IMR-90 (cell line): ENCODE measurements at regions not wholly inside any gene's neighbourhood (a gene's known extent, or its start where the extent isn't known, plus 50 kb on each side); places are given as distances from the start of the nearest gene placed in this dataset.
"Not testable (repeated sequence)": the region's sequence is repeated elsewhere in the genome, so short reads cannot be mapped to it uniquely, and the experiment has no call there.

Experiments used
- ATAC-seq: fragments of 200-7000 bp; cut with Tn5 transposase; 2 replicates; pipeline ENCODE4 v1.9.1; 2020; ENCODE audit warnings: low read depth, mild to moderate bottlenecking, moderate library complexity
- BruUV-seq: library from RNA; stranded (reverse); fragments of 400-500 nt; replicated peaks from 2 replicates; lab custom pipeline; 2021; lab: Mats Ljungman, UMichigan
- CTCF ChIA-PET: fragments of 300-600 bp; formaldehyde crosslinking; extraction: SDS; loops from one replicate; lab custom pipeline; 2021; ENCODE audit warnings: antibody characterized with exemption; lab: Yijun Ruan, JAX
- POLR2A ChIA-PET: fragments of 300-600 bp; sonication (Branson Sonifier 250); formaldehyde crosslinking; loops from one replicate; lab custom pipeline; 2022; ENCODE audit warnings: antibody characterized with exemption; ENCODE audit not compliant: unreplicated experiment; lab: Charles Lee
- DNase-seq: peaks from one replicate; pipeline ENCODE4 v3.0.0; 2013
- H2AFZ ChIP-seq: replicated peaks from 2 replicates; pipeline ENCODE3; 2013; ENCODE audit warnings: low read length, mild to moderate bottlenecking; ENCODE audit not compliant: poor library complexity
- H2AK5ac ChIP-seq: 2 replicates; pipeline ENCODE4 v1.6.1; 2013; ENCODE audit warnings: low read depth, low read length, inconsistent platforms
- H2AK9ac ChIP-seq: replicated peaks from 2 replicates; pipeline ENCODE3; 2013; ENCODE audit warnings: mild to moderate bottlenecking, low read depth, low read length, moderate library complexity; ENCODE audit not compliant: poor library complexity
- H2BK120ac ChIP-seq: 2 replicates; pipeline ENCODE4 v1.6.1; 2013; ENCODE audit warnings: low read depth, low read length, inconsistent platforms
- H2BK15ac ChIP-seq: 3 replicates; pipeline ENCODE4 v1.6.1; 2013; ENCODE audit warnings: low read depth, low read length, inconsistent platforms
- H2BK20ac ChIP-seq: 2 replicates; pipeline ENCODE4 v1.6.1; 2013; ENCODE audit warnings: low read depth, mild to moderate bottlenecking, inconsistent platforms, low read length, moderate library complexity
- H2BK5ac ChIP-seq: 2 replicates; pipeline ENCODE4 v1.6.1; 2013; ENCODE audit warnings: mild to moderate bottlenecking, low read depth, low read length, inconsistent platforms; ENCODE audit not compliant: poor library complexity, severe bottlenecking
- H3K14ac ChIP-seq: replicated peaks from 2 replicates; pipeline ENCODE4 v1.6.1; 2013; ENCODE audit warnings: low read depth, low read length, inconsistent platforms
- H3K18ac ChIP-seq: 2 replicates; pipeline ENCODE4 v1.6.1; 2013; ENCODE audit warnings: low read depth, low read length, control low read depth
- H3K23ac ChIP-seq: 2 replicates; pipeline ENCODE4 v1.6.1; 2013; ENCODE audit warnings: low read depth, low read length, inconsistent platforms
- H3K27ac ChIP-seq: 2 replicates; pipeline ENCODE4 v1.5.1; 2013; ENCODE audit warnings: mild to moderate bottlenecking, control low read depth, low read length; ENCODE audit not compliant: insufficient read depth
- H3K27me3 ChIP-seq: 2 replicates; pipeline ENCODE4 v1.6.1; 2013; ENCODE audit warnings: low read length; ENCODE audit not compliant: control insufficient read depth, insufficient read depth
- H3K36me3 ChIP-seq: 2 replicates; pipeline ENCODE4 v1.6.1; 2013; ENCODE audit warnings: low read length, mixed read lengths; ENCODE audit not compliant: control insufficient read depth, insufficient read depth
- H3K4ac ChIP-seq: 2 replicates; pipeline ENCODE4 v1.6.1; 2013; ENCODE audit warnings: low read depth, low read length, inconsistent platforms
- H3K4me1 ChIP-seq: 2 replicates; pipeline ENCODE4 v1.6.1; 2013; ENCODE audit warnings: low read length, mixed read lengths; ENCODE audit not compliant: control insufficient read depth, insufficient read depth
- H3K4me2 ChIP-seq: 2 replicates; pipeline ENCODE4 v1.6.1; 2013; ENCODE audit warnings: low read depth, mild to moderate bottlenecking, control low read depth, low read length, moderate library complexity
- H3K4me3 ChIP-seq: 2 replicates; pipeline ENCODE4 v1.5.1; 2013; ENCODE audit warnings: low read depth, mild to moderate bottlenecking, control low read depth, low read length, moderate library complexity; ENCODE audit not compliant: insufficient read depth
- H3K56ac ChIP-seq: 2 replicates; pipeline ENCODE4 v1.6.1; 2013; ENCODE audit warnings: low read length, inconsistent platforms; ENCODE audit not compliant: insufficient read depth; ENCODE audit errors: extremely low read depth
- H3K79me1 ChIP-seq, 2 experiments: 2 replicates each; pipeline ENCODE4 v1.6.1; 2013; ENCODE audit warnings: low read length in 2 of 2, inconsistent platforms in 1 of 2, low read depth in 1 of 2
- H3K9ac ChIP-seq: 2 replicates; pipeline ENCODE4 v1.6.1; 2013; ENCODE audit warnings: low read depth, low read length, control low read depth
- H3K9me1 ChIP-seq: 2 replicates; pipeline ENCODE4 v1.6.1; 2013; ENCODE audit warnings: low read length, inconsistent platforms; ENCODE audit not compliant: insufficient read depth
- H3K9me3 ChIP-seq: 2 replicates; pipeline ENCODE4 v1.6.1; 2013; ENCODE audit warnings: low read length; ENCODE audit not compliant: control insufficient read depth, insufficient read depth
- H4K20me1 ChIP-seq: 2 replicates; pipeline ENCODE4 v1.6.1; 2013; ENCODE audit warnings: low read length, inconsistent platforms; ENCODE audit not compliant: insufficient read depth
- H4K5ac ChIP-seq: 2 replicates; pipeline ENCODE4 v1.6.1; 2013; ENCODE audit warnings: mild to moderate bottlenecking, low read depth, low read length, control low read depth
- H4K8ac ChIP-seq, 2 experiments: 2 replicates each; pipeline ENCODE4 v1.6.1; 2013; ENCODE audit warnings: low read depth in 2 of 2, low read length in 2 of 2, control low read depth in 1 of 2, inconsistent platforms in 1 of 2
- H4K91ac ChIP-seq: 2 replicates; pipeline ENCODE4 v1.6.1; 2013; ENCODE audit warnings: low read depth, low read length, inconsistent platforms; ENCODE audit not compliant: insufficient read depth
- WGBS, 2 experiments: methylation state at CpG; one replicate each; pipeline versions ENCODE4 v1.1.5 to v1.1.7; 2013; ENCODE audit warnings: missing lambda C conversion rate in 2 of 2; ENCODE audit not compliant: insufficient read length in 1 of 2; ENCODE audit errors: extremely low coverage in 2 of 2; 5-methylcytosine and 5-hydroxymethylcytosine counted together
- dilution Hi-C: fragments of 300-500 bp; cut with HindIII; formaldehyde crosslinking; loops from one replicate; pipeline ENCODE4 v1.14.3; 2018; ENCODE audit warnings: low sequenced_read_pairs; ENCODE audit not compliant: unreplicated experiment
- in situ Hi-C: fragments of 300-500 bp; cut with MboI; formaldehyde crosslinking; loops from 3 replicates; pipeline ENCODE4 v1.14.3; 2019; ENCODE audit warnings: low sequenced_read_pairs, inconsistent platforms, mixed read lengths
- intact Hi-C: fragments of 100-400 bp; cut with micrococcal nuclease; formaldehyde crosslinking; loops from 2 replicates; pipeline ENCODE4 v1.10.0; 2022

- CTCF ChIA-PET, result not testable (repeated sequence)
Measured at GRCh38 chr1:165969366-165969765, 142.0 kb downstream of the UCK2 start.

More at GRCh38 chr1:165969366-165969765, 142.0 kb downstream of the UCK2 start:
- H3K4me1 ChIP-seq, H3K79me1 ChIP-seq, H4K91ac ChIP-seq, POLR2A ChIA-PET, H2BK120ac ChIP-seq, H2AK5ac ChIP-seq, H3K36me3 ChIP-seq, H3K27me3 ChIP-seq, intact Hi-C loops, H3K9me1 ChIP-seq, H2AFZ ChIP-seq, H3K4me2 ChIP-seq, in situ Hi-C loops, H3K9ac ChIP-seq, ATAC-seq, H2BK15ac ChIP-seq, DNase-seq, H2BK5ac ChIP-seq, H3K27ac ChIP-seq, H2BK20ac ChIP-seq, H3K9me3 ChIP-seq, H2AK9ac ChIP-seq, BruUV-seq, dilution Hi-C loops, H3K23ac ChIP-seq, H3K18ac ChIP-seq, H3K4ac ChIP-seq, H4K8ac ChIP-seq, H4K5ac ChIP-seq, H3K4me3 ChIP-seq, H3K56ac ChIP-seq, H4K20me1 ChIP-seq, H3K14ac ChIP-seq: not testable (repeated sequence)
- no CpG with 5 or more reads among the region's 4 CpGs for WGBS, 2 experiments
